Common myeloid progenitor, CD34-positive (primary cell): ENCODE measurements at regions not wholly inside any gene's neighbourhood (a gene's known extent, or its start where the extent isn't known, plus 50 kb on each side); places are given as distances from the start of the nearest gene placed in this dataset.
"Not testable (repeated sequence)": the region's sequence is repeated elsewhere in the genome, so short reads cannot be mapped to it uniquely, and the experiment has no call there.

Source experiments
- CTCF ChIA-PET: fragments of 350-600 bp; sonication (Branson Sonifier 250); formaldehyde crosslinking; loops from one replicate; lab custom pipeline; 2021; ENCODE audit warnings: antibody characterized with exemption; lab: Charles Lee
- POLR2A ChIA-PET: fragments of 350-600 bp; sonication (Branson Sonifier 250); formaldehyde crosslinking; loops from one replicate; lab custom pipeline; 2021; ENCODE audit warnings: antibody characterized with exemption; lab: Charles Lee
- DNase-seq, 3 donors: peaks; one replicate each; pipeline versions ENCODE4 v3.0.0 to v3.0.0-alpha.2; 2013
- H3K27ac ChIP-seq, 2 experiments: 1 replicate in 1 of 2; 2 replicates in 1 of 2; pipeline ENCODE4 v1.7.0; 2013; ENCODE audit warnings: inconsistent platforms in 2 of 2, low read length in 2 of 2, mild to moderate bottlenecking in 2 of 2, low read depth in 1 of 2, moderate library complexity in 1 of 2; ENCODE audit not compliant: severe bottlenecking in 2 of 2, insufficient read depth in 1 of 2, poor library complexity in 1 of 2
- H3K27me3 ChIP-seq, 5 experiments: replicated peaks in 2 of 5; 1 replicate in 3 of 5; 2 replicates in 2 of 5; pipeline versions ENCODE4 v1.6.1 to v1.7.0; 2013; ENCODE audit warnings: low read length in 4 of 5, mild to moderate bottlenecking in 2 of 5, moderate library complexity in 2 of 5, inconsistent platforms in 1 of 5; ENCODE audit not compliant: insufficient read depth in 5 of 5, control insufficient read depth in 4 of 5
- H3K36me3 ChIP-seq, 4 experiments: 1 replicate in 2 of 4; 2 replicates in 2 of 4; pipeline versions ENCODE4 v1.6.1 to v1.7.0; 2013; ENCODE audit warnings: low read length in 3 of 4, control low read depth in 1 of 4, mild to moderate bottlenecking in 1 of 4; ENCODE audit not compliant: control insufficient read depth in 4 of 4, insufficient read depth in 4 of 4
- H3K4me1 ChIP-seq, 4 experiments: 1 replicate in 3 of 4; 2 replicates in 1 of 4; pipeline versions ENCODE4 v1.6.1 to v1.7.1; 2013; ENCODE audit warnings: low read length in 3 of 4, mild to moderate bottlenecking in 3 of 4, control low read depth in 1 of 4, inconsistent platforms in 1 of 4, moderate library complexity in 1 of 4; ENCODE audit not compliant: control insufficient read depth in 4 of 4, insufficient read depth in 4 of 4; ENCODE audit errors: control extremely low read depth in 1 of 4
- H3K4me3 ChIP-seq, 7 experiments: 1 replicate in 4 of 7; 2 replicates in 3 of 7; pipeline versions ENCODE4 v1.5.1 to v1.7.0; 2013; ENCODE audit warnings: mild to moderate bottlenecking in 7 of 7, low read length in 6 of 7, moderate library complexity in 6 of 7, inconsistent platforms in 2 of 7, low read depth in 2 of 7, control low read depth in 1 of 7; ENCODE audit not compliant: insufficient read depth in 4 of 7, control insufficient read depth in 1 of 7; ENCODE audit errors: extremely low read depth in 1 of 7
- H3K9me3 ChIP-seq, 5 experiments: 1 replicate in 4 of 5; 2 replicates in 1 of 5; pipeline versions ENCODE4 v1.6.1 to v1.7.1; 2013; ENCODE audit warnings: low read length in 4 of 5, mild to moderate bottlenecking in 2 of 5, inconsistent platforms in 1 of 5, low read depth in 1 of 5, moderate library complexity in 1 of 5; ENCODE audit not compliant: control insufficient read depth in 4 of 5, insufficient read depth in 2 of 5; ENCODE audit errors: control extremely low read depth in 1 of 5
- WGBS: methylation state at CpG from one replicate; pipeline ENCODE4 v1.1.5; 2013; ENCODE audit not compliant: insufficient coverage; 5-methylcytosine and 5-hydroxymethylcytosine counted together

DNA sequence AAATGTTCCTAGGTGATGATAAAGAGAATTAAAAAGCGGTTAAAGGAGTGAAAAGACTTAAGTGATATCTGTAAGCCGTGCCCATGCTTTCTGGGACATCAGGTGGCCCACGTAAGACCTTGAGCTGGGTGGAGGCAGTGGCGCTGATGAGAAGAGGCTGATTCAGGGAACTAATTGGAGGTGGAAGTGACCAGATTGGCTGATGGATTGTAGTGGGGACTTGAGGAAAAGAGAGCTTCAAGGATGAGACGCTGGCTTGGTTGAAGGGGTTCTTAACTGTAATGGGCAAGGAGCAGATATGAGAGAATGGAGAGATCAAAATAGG is 69.1 kb upstream of the EP300 start:
- Histone ChIP-seq H3K4me1 (peaks cover 0 to 22% (median 17%) of the 10 kb centered on the region in 4 experiments), H3K36me3 (no peaks in the 10 kb centered on the region), H3K4me3 (no peak overlapping the region), H3K27me3 (no peaks in the 10 kb centered on the region), H3K27ac (no peak overlapping the region), H3K9me3 (no peaks in the 10 kb centered on the region)
- 88% methylated on average over 3 of the region's 5 CpGs for WGBS
- POLR2A ChIA-PET: no interaction called here
- DNase-seq: no peak
- CTCF ChIA-PET: interaction anchor here (0.6 to 1.6 kb wide), 4 partner anchors 9 to 52 kb away, joined by 3 to 4 read pairs (median 4); no protein-coding TSS in a partner anchor

DNA sequence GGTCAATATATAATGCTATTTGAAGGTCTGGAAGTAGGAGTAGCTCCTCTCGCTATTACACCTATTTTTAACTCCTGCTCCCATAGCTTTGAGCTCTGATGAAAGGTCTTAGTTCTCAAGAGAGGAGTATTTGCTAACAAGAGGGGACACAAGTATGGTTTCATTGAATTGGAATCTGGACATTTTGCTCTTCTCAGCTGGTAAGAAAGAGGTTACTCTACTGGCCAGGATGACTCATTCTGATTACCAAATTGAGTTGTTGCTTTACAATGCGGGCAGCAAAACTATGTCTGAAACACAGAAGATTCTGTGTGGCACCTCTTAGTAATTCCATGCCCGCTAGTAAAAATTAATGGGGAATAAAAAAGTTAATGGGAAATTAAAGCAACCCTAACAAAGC is 63.6 kb upstream of the EP300 start:
- POLR2A ChIA-PET: no interaction called here
- Histone ChIP-seq H3K4me1 (no peaks in the 10 kb centered on the region), H3K36me3 (no peaks in the 10 kb centered on the region), H3K27me3 (no peaks in the 10 kb centered on the region), H3K27ac (no peak overlapping the region), H3K4me3 (no peak overlapping the region), H3K9me3 (no peaks in the 10 kb centered on the region)
- DNase-seq: no peak
- 100% methylated on average over 2 of the region's 3 CpGs for WGBS
- CTCF ChIA-PET: interaction anchor here (1.3 kb wide), 1 partner anchor 9 kb away, joined by 3 read pairs; no protein-coding TSS in a partner anchor

DNA sequence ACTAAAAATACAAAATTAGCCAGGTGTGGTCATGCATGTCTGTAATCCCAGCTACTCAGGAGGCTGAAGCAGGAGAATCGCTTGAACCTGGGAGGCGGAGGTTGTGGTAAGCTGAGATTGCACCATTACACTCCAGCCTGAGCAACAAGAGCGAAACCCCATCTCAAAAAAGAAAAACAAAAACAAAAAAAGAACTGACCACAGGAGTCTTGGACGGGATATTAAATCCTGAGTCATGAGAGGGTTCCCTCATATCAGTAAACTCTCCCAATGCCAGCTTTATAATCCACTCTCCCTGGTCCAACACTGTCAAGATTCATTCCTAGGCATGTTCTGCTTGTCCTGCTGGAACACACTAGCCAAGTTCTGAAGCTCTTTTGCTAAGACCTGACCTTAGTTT is 61.5 kb upstream of the EP300 start:
- 92% methylated on average over 2 of the region's 4 CpGs for WGBS
- H3K4me1 ChIP-seq: peaks cover 0 to 2% (median 0%) of the 10 kb centered on the region in 4 experiments
- CTCF ChIA-PET: interaction anchor here (1.2 kb wide), 1 partner anchor 16 kb away, joined by 3 read pairs; no protein-coding TSS in a partner anchor
- H3K9me3 ChIP-seq: no peaks in the 10 kb centered on the region
- no peaks in the 10 kb centered on the region for H3K27me3 ChIP-seq
- no peak overlapping the region for H3K4me3 ChIP-seq
- no peak overlapping the region for H3K27ac ChIP-seq
- POLR2A ChIA-PET: interaction anchor here (0.6 kb wide), 1 partner anchor 40 kb away, joined by 4 read pairs; no protein-coding TSS in a partner anchor
- no peaks in the 10 kb centered on the region for H3K36me3 ChIP-seq
- DNase-seq: no peak

DNA sequence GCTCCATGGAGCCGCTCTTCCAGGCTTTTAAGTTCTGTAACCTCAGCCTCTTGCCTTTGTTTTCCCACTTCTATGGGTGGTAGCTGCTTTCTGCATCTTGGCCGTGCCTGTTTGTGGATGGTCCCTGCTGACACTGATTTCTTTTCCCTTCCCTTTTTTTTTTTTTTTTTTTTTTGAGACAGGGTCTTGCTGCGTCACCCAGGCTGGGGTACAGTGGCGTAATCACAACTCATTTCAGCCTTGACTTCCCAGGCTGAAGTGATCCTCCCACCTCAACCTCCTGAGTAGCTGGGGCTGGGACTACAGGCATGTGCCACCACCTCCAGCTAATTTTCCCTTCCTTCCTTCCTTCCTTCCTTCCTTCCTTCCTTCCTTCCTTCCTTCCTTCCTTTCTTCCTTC is 57.7 kb upstream of the EP300 start:
- no peaks in the 10 kb centered on the region for H3K36me3 ChIP-seq
- H3K27ac ChIP-seq: no peak overlapping the region
- ChIA-PET CTCF (interaction anchor here (0.7 kb wide), 1 partner anchor 20 kb away, joined by 4 read pairs; no protein-coding TSS in a partner anchor), POLR2A (no interaction called here)
- H3K4me3 ChIP-seq: no peak overlapping the region
- no peak for DNase-seq
- no peaks in the 10 kb centered on the region for H3K9me3 ChIP-seq
- H3K27me3 ChIP-seq: no peaks in the 10 kb centered on the region
- WGBS: 92% methylated on average over 3 of the region's 4 CpGs
- H3K4me1 ChIP-seq: peaks cover 0 to 2% (median 0%) of the 10 kb centered on the region in 4 experiments

DNA sequence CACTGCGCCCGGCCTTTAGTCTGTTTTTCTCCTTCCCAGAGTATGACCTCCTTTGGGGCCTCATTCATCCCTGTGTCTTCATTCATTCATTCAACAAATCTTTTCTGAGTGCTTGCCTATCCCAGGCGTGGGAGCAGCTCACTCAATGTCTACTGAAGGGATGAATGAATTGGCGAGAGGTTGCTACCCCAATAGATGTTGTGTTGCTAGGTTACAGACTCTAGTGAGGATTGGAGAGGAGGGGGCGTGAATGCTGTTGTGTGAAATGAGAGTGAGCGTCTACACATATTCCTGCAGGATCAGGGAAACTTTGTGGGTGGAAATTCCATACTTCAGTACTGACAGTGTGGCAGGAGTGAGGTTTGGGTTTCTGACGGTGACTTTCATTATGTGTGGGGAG is 55.5 kb upstream of the EP300 start:
- no peaks in the 10 kb centered on the region for H3K36me3 ChIP-seq
- H3K4me3 ChIP-seq: no peak overlapping the region
- H3K27me3 ChIP-seq: no peaks in the 10 kb centered on the region
- ChIA-PET POLR2A (no interaction called here), CTCF (no interaction called here)
- no peak for DNase-seq
- WGBS: 100% methylated on average over 5 of the region's 7 CpGs
- no peaks in the 10 kb centered on the region for H3K9me3 ChIP-seq
- H3K27ac ChIP-seq: no peak overlapping the region
- H3K4me1 ChIP-seq: peaks cover 0 to 2% (median 0%) of the 10 kb centered on the region in 4 experiments

DNA sequence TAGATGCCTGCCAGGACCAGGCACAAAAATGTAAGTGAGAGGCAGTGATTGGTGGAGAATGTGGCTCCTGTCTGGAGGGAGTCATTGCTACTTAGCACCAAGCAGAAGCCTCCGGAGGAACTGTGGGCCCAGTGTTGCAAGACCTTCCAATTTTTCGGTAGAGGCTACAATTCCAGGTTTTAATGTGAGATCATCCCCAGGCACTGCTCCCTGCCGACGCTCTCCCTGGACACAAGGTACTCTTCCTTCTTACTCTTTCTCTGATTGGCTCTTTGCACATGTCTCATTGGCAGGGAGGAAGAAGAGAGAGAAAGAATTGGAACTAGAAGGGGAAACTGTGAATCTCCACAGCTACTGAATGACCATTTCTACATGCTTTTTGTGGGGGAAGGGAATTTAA is 53.7 kb upstream of the EP300 start:
- ChIA-PET CTCF (no interaction called here), POLR2A (no interaction called here)
- Histone ChIP-seq H3K27ac (no peak overlapping the region), H3K36me3 (no peaks in the 10 kb centered on the region), H3K4me1 (peaks cover 0 to 2% (median 0%) of the 10 kb centered on the region in 4 experiments), H3K27me3 (no peaks in the 10 kb centered on the region), H3K9me3 (no peaks in the 10 kb centered on the region), H3K4me3 (no peak overlapping the region)
- 92% methylated on average over 4 of the region's 4 CpGs for WGBS
- DNase-seq: no peak

DNA sequence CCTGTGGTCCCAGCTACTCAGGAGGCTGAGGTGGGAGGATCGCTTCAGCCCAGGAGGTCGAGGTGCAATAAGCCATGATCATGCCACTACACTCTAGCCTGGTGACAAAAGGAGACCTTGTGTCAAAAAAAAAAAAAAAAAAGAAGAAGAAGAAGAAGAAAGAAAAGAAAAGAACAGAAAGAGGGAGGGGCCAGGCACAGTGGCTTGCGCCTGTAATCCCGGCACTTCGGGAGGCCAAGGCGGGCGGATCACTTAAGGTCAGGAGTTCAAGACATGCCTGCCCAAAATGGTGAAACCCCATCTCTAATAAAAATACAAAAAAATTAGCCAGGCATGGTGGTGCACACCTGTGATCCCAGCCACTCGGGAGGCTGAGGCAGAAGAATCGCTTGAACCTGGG is 52.8 kb upstream of the EP300 start:
- DNase-seq, H3K4me1 ChIP-seq, H3K27me3 ChIP-seq, POLR2A ChIA-PET, H3K36me3 ChIP-seq, H3K27ac ChIP-seq, H3K9me3 ChIP-seq, H3K4me3 ChIP-seq: not testable (repeated sequence)
- CTCF ChIA-PET: interaction anchor here (1.1 kb wide), 1 partner anchor 10 kb away, joined by 3 read pairs; no protein-coding TSS in a partner anchor
- WGBS: 92% methylated on average over 2 of the region's 9 CpGs
